ENCODE measurements at regions not wholly inside any gene's neighbourhood (a gene's known extent, or its start where the extent isn't known, plus 50 kb on each side); places are given as distances from the start of the nearest gene placed in this dataset.
"Not testable (repeated sequence)": the region's sequence is repeated elsewhere in the genome, so short reads cannot be mapped to it uniquely, and the experiment has no call there.

DNA sequence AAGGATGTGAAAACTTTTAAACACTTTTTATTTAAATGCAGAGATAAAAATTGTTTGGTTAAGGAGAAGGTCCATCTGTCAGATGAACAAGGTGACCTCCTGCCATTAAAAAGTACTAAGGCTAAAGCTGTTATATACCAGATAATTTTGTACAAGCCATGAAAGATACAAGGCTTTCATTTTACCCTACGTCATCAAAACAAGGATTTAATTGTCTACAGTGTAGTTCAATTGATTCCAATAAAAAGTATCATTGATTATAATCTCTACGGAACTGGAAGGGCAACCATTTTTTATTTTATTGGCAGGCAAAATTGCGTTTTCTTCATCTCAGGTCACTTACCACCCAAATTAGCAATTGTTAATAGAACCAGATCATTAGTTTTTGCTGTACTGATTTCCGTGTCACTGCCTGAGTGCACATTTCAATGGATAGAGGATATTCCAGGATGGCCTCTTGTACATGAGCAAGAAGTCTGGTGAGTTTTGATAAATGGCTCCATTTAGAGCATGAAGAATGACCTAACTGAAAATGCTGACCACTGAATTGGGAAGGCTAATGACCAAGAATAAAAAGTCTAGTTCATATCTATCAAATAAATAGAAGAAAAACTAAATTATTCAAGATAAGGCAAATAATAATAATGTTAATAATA is 564.9 kb downstream of the JRKL start:
- POLR2A ChIA-PET, result no interaction called here
- no peak overlapping the region for H3K27ac Mint-ChIP-seq
- no peak for DNase-seq

GRCh38 chr11:96960476-96960875 is 570.7 kb downstream of the JRKL start:
- Mint-ChIP-seq H3K27me3 (no peaks in the 10 kb centered on the region), H3K4me1 (no peaks in the 10 kb centered on the region), H3K9me3 (no peaks in the 10 kb centered on the region), H3K36me3 (ENCODE audit: low read depth) (no peaks in the 10 kb centered on the region), H3K4me3 (no peak overlapping the region), H3K27ac (no peak overlapping the region)
- DNase-seq, result no peak
- CTCF ChIA-PET, result no interaction called here
- POLR2A ChIA-PET, result no interaction called here

More for the DNA sequence above, 564.9 kb downstream of the JRKL start:
- no peaks in the 10 kb centered on the region for H3K27me3 Mint-ChIP-seq
- CTCF ChIA-PET, result no interaction called here
- H3K4me1 Mint-ChIP-seq, result no peaks in the 10 kb centered on the region
- H3K4me3 Mint-ChIP-seq, result no peak overlapping the region
- no peaks in the 10 kb centered on the region for H3K36me3 Mint-ChIP-seq (ENCODE audit: low read depth)
- H3K9me3 Mint-ChIP-seq, result no peaks in the 10 kb centered on the region

DNA sequence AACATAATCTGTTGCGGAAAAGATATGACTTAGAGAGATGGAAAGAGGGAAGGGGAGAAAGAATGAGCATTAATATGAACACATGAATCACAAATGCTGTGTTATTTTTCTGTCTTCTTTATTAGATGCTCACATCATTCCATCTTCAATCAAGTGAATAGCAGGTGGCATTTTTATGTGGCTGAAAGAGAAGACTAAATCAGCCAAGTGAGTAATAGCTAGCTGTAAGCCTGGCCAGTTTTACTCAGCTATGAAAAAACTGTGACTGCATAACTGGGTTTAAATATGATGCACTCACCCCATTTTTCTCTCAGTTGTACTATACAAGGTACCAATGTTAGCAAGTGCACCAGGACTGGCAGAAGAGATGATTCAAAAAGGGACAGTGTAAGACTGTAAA is 571.1 kb downstream of the JRKL start:
- H3K36me3 Mint-ChIP-seq (ENCODE audit: low read depth), result no peaks in the 10 kb centered on the region
- no peak overlapping the region for H3K27ac Mint-ChIP-seq
- no peaks in the 10 kb centered on the region for H3K27me3 Mint-ChIP-seq
- H3K4me3 Mint-ChIP-seq, result no peak overlapping the region
- no peak for DNase-seq
- ChIA-PET POLR2A (no interaction called here), CTCF (no interaction called here)
- H3K9me3 Mint-ChIP-seq, result peaks cover 1% of the 10 kb centered on the region
- no peaks in the 10 kb centered on the region for H3K4me1 Mint-ChIP-seq

- Mint-ChIP-seq H3K27ac (no peak overlapping the region), H3K4me1 (no peaks in the 10 kb centered on the region), H3K36me3 (ENCODE audit: low read depth) (no peaks in the 10 kb centered on the region), H3K4me3 (no peak overlapping the region), H3K9me3 (peaks cover 5% of the 10 kb centered on the region), H3K27me3 (no peaks in the 10 kb centered on the region)
- DNase-seq, result no peak
- CTCF ChIA-PET, result no interaction called here
- POLR2A ChIA-PET, result no interaction called here
Measured at GRCh38 chr11:96961931-96962330, 572.1 kb downstream of the JRKL start.

DNA sequence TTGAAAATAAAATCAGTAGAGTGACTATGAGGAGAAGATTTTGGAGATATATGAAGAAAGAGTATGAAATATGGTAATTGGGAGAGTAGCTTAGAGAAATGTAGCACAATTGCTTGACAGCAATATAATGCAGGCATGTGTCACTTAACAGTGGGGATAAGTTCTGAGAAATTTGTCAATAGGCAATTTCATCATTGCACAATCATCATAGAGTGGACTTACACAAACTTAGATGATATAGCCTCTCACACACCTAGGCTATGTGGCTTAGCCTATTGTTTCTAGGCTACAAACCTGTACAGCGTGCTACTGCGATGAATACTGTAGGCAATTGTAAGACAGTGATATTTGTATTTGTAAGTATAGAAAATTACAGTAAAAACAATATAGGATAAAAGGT is 573.6 kb downstream of the JRKL start:
- ChIA-PET POLR2A (no interaction called here), CTCF (no interaction called here)
- DNase-seq, result no peak
- H3K36me3 Mint-ChIP-seq (ENCODE audit: low read depth), result no peaks in the 10 kb centered on the region
- H3K4me3 Mint-ChIP-seq, result no peak overlapping the region
- no peak overlapping the region for H3K27ac Mint-ChIP-seq
- no peaks in the 10 kb centered on the region for H3K4me1 Mint-ChIP-seq
- H3K27me3 Mint-ChIP-seq, result no peaks in the 10 kb centered on the region
- H3K9me3 Mint-ChIP-seq, result peaks cover 5% of the 10 kb centered on the region

DNA sequence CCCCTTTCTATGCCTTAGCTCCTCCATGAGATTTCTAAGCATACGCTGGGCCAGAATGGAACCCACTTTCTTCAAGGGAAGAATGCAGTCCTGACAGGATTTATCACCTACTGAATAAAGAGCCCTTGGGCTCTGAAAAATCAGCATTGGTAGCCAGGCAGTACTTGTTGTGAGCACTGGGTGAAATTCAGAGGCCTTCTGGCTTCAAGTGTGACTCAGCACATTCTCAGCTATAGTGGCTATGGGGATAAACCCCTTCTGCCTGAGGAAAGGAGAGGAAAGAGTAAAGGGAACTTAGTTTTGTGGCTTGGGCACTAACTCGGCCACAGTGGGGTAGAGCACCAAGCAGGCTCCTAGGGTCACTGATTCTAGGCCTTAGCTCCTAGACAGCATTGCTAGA is 574.8 kb downstream of the JRKL start:
- Mint-ChIP-seq H3K4me1 (no peaks in the 10 kb centered on the region), H3K4me3 (no peak overlapping the region), H3K27ac (no peak overlapping the region), H3K27me3 (no peaks in the 10 kb centered on the region), H3K9me3 (peaks cover 5% of the 10 kb centered on the region), H3K36me3 (ENCODE audit: low read depth) (no peaks in the 10 kb centered on the region)
- ChIA-PET CTCF (no interaction called here), POLR2A (no interaction called here)
- no peak for DNase-seq

DNA sequence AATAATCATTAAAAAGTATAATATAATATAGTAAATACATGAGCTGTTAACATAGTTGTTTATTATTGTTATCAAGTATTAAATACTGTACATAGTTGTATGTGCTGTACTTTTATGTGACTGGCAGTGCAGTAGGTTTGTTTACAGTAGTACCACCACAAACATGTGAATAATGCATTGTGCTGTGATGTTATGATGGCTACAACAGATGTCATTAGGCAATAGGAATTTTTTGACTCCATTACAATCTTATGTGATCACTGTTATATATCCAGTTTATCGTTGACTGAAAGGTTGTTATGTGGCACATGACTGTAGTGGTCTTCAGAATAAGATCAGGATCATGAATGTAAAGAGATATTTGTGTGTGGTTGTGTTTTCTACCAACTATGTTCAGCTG is 577.8 kb downstream of the JRKL start:
- DNase-seq, result no peak
- ChIA-PET CTCF (no interaction called here), POLR2A (no interaction called here)
- Mint-ChIP-seq H3K27ac (no peak overlapping the region), H3K27me3 (no peaks in the 10 kb centered on the region), H3K4me3 (no peak overlapping the region), H3K36me3 (ENCODE audit: low read depth) (no peaks in the 10 kb centered on the region), H3K4me1 (no peaks in the 10 kb centered on the region), H3K9me3 (peaks cover 5% of the 10 kb centered on the region)

GRCh38 chr11:96969251-96969650 is 579.4 kb downstream of the JRKL start:
- H3K36me3 Mint-ChIP-seq (ENCODE audit: low read depth), result no peaks in the 10 kb centered on the region
- H3K4me3 Mint-ChIP-seq, result no peak overlapping the region

DNA sequence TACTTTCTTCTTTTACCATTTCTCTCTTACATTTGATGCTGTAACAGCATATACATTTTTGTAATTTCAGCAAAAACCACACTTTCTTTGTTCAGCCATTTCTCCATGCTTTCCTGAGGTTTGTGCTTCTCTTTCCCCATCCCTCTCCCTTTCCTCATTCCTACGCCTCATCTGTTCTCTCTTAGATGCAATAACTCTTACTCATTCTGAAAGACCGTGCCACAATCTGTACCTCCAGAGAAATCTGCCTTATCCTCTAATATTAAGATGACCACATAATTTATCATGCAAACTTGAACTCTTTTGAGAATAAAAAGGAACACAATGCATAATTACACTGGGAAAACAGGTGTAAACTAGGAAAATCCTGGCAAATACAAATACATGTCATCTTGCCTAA is 588.9 kb downstream of the JRKL start:
- no peak overlapping the region for H3K4me3 Mint-ChIP-seq
- H3K36me3 Mint-ChIP-seq (ENCODE audit: low read depth), result no peaks in the 10 kb centered on the region
- POLR2A ChIA-PET, result no interaction called here
- no peak for DNase-seq
- no peaks in the 10 kb centered on the region for H3K4me1 Mint-ChIP-seq
- peaks cover 3% of the 10 kb centered on the region for H3K9me3 Mint-ChIP-seq
- CTCF ChIA-PET, result no interaction called here
- H3K27me3 Mint-ChIP-seq, result no peaks in the 10 kb centered on the region
- H3K27ac Mint-ChIP-seq, result no peak overlapping the region

More at GRCh38 chr11:96969251-96969650, 579.4 kb downstream of the JRKL start:
- Mint-ChIP-seq H3K4me1 (no peaks in the 10 kb centered on the region), H3K9me3 (peaks cover 5% of the 10 kb centered on the region), H3K27me3 (no peaks in the 10 kb centered on the region), H3K27ac (no peak overlapping the region)
- ChIA-PET POLR2A (no interaction called here), CTCF (no interaction called here)
- DNase-seq, result no peak

- CTCF ChIA-PET, result no interaction called here
- Mint-ChIP-seq H3K9me3 (peaks cover 2% of the 10 kb centered on the region), H3K4me1 (no peaks in the 10 kb centered on the region), H3K27ac (no peak overlapping the region), H3K36me3 (ENCODE audit: low read depth) (no peaks in the 10 kb centered on the region), H3K27me3 (no peaks in the 10 kb centered on the region), H3K4me3 (no peak overlapping the region)
- no peak for DNase-seq
- POLR2A ChIA-PET, result no interaction called here
Measured at GRCh38 chr11:96986516-96986915, 596.7 kb downstream of the JRKL start.

GRCh38 chr11:96990914-96991313 is 601.1 kb downstream of the JRKL start:
- Mint-ChIP-seq H3K4me3 (no peak overlapping the region), H3K4me1 (no peaks in the 10 kb centered on the region), H3K9me3 (peaks cover 5% of the 10 kb centered on the region), H3K27me3 (no peaks in the 10 kb centered on the region), H3K27ac (no peak overlapping the region), H3K36me3 (ENCODE audit: low read depth) (no peaks in the 10 kb centered on the region)
- DNase-seq, result no peak
- POLR2A ChIA-PET, result no interaction called here
- CTCF ChIA-PET, result no interaction called here

- Mint-ChIP-seq H3K36me3 (ENCODE audit: low read depth) (no peaks in the 10 kb centered on the region), H3K9me3 (no peaks in the 10 kb centered on the region), H3K27me3 (no peaks in the 10 kb centered on the region), H3K4me3 (no peak overlapping the region), H3K27ac (no peak overlapping the region), H3K4me1 (no peaks in the 10 kb centered on the region)
- DNase-seq, result no peak
- ChIA-PET POLR2A (no interaction called here), CTCF (no interaction called here)
Measured at GRCh38 chr11:97000481-97000880, 610.7 kb downstream of the JRKL start.

GRCh38 chr11:97007283-97007682 is 617.5 kb downstream of the JRKL start:
- no peaks in the 10 kb centered on the region for H3K4me1 Mint-ChIP-seq
- H3K4me3 Mint-ChIP-seq, result no peak overlapping the region
- H3K27me3 Mint-ChIP-seq, result no peaks in the 10 kb centered on the region
- POLR2A ChIA-PET, result no interaction called here
- peaks cover 7% of the 10 kb centered on the region for H3K9me3 Mint-ChIP-seq
- H3K27ac Mint-ChIP-seq, result no peak overlapping the region
- CTCF ChIA-PET, result no interaction called here
- no peaks in the 10 kb centered on the region for H3K36me3 Mint-ChIP-seq (ENCODE audit: low read depth)
- no peak for DNase-seq

DNA sequence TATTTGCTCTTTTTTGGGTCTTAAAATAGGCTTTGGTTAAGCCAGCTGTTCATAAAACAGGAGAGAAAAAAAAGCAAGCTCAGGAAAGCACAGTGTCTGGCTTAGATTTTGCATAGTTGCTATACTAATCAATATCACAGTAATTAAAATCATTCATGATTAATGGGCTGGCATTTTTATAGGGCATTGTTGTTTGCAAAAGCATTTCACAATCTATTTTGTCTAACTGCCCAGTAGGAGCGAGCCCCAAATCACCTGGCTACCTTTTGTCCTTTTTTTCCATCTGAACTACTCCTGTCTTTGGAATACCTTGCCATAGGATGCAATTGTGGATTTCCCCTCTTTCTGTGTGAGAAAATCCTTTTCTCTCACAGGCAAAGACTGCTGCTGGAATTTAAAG is 619.8 kb downstream of the JRKL start:
- Mint-ChIP-seq H3K9me3 (peaks cover 7% of the 10 kb centered on the region), H3K27me3 (no peaks in the 10 kb centered on the region)

DNA sequence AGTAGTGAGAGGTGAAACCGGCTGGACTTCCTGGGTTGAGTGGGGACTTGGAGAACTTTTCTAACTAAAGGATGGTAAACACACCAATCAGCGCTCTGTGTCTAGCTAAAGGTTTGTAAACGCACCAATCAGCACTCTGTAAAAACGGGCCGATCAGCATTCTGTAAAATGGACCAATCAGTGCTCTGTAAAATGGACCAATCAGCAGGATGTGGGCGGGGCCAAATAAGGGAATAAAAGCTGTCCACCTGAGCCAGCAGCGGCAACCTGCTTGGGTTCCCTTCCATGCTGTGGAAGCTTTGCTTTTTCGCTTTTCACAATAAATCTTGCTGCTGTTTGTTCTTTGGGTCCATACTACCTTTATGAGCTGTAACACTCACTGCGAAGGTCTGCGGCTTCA is 621.2 kb downstream of the JRKL start:
- CTCF ChIA-PET; H3K9me3 Mint-ChIP-seq; H3K27ac Mint-ChIP-seq; H3K36me3 Mint-ChIP-seq (ENCODE audit: low read depth); H3K4me3 Mint-ChIP-seq; POLR2A ChIA-PET; DNase-seq; H3K27me3 Mint-ChIP-seq; H3K4me1 Mint-ChIP-seq: not testable (repeated sequence)

More for the DNA sequence above, 619.8 kb downstream of the JRKL start:
- no peak for DNase-seq
- ChIA-PET POLR2A (no interaction called here), CTCF (no interaction called here)
- Mint-ChIP-seq H3K4me3 (no peak overlapping the region), H3K4me1 (no peaks in the 10 kb centered on the region), H3K36me3 (ENCODE audit: low read depth) (no peaks in the 10 kb centered on the region), H3K27ac (no peak overlapping the region)

Data from activated CD4-positive, alpha-beta memory T cell treated with anti-CD3 and anti-CD28 coated beads, Interleukin-2, amount 10 ng/mL, durations not matched to agents 7 days and 5 days (primary cell).